ENCODE measurements at regions not wholly inside any gene's neighbourhood (a gene's known extent, or its start where the extent isn't known, plus 50 kb on each side); places are given as distances from the start of the nearest gene placed in this dataset.

- TF ChIP-seq, protein P1, sequence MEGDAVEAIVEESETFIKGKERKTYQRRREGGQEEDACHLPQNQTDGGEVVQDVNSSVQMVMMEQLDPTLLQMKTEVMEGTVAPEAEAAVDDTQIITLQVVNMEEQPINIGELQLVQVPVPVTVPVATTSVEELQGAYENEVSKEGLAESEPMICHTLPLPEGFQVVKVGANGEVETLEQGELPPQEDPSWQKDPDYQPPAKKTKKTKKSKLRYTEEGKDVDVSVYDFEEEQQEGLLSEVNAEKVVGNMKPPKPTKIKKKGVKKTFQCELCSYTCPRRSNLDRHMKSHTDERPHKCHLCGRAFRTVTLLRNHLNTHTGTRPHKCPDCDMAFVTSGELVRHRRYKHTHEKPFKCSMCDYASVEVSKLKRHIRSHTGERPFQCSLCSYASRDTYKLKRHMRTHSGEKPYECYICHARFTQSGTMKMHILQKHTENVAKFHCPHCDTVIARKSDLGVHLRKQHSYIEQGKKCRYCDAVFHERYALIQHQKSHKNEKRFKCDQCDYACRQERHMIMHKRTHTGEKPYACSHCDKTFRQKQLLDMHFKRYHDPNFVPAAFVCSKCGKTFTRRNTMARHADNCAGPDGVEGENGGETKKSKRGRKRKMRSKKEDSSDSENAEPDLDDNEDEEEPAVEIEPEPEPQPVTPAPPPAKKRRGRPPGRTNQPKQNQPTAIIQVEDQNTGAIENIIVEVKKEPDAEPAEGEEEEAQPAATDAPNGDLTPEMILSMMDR (IDR thresholded peaks at IDR 0.05; ENCODE audit: low read length): no peak
- TF ChIP-seq EZH2 (IDR thresholded peaks at IDR 0.05; ENCODE audit: borderline replicate concordance, low read length): no peak
Observed at GRCh38 chr7:114048386-114049235, 129.8 kb upstream of the PPP1R3A start.
